ENCODE measurements at regions not wholly inside any gene's neighbourhood (a gene's known extent, or its start where the extent isn't known, plus 50 kb on each side); places are given as distances from the start of the nearest gene placed in this dataset.

DNA sequence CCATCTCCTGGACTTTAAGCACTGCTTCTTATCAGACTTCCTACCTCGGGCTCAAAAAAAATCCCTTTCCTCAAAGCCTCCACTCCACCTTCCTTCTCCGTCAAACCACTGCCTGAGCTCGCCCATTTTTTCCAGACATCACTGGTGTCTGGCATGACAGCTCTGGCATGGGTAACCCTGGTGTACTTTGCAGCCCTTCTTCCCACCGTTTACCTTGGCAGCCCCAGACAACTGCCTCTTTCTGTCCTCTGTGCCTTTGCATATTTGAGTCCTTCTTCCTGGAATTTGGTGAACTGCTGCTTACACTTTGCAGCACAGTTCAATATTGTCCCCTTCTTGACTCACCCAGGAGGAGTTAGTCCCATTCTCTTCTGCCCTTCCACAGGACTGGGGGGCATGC, 144.6 kb upstream of the TBX20 start:
- Histone ChIP-seq H3K4me1 (no peaks in the 10 kb centered on the region), H3K27me3 (no peaks in the 10 kb centered on the region), H3K27ac (no peak overlapping the region), H3K9me3 (no peaks in the 10 kb centered on the region), H3K36me3 (no peaks in the 10 kb centered on the region), H3K4me3 (no peak overlapping the region)
- 57% methylated on average over 4 of the region's 4 CpGs for WGBS, 2 donors (ENCODE audit: low coverage in 1 of 2)
- no peak for DNase-seq
- no peak for TF ChIP-seq POLR2AphosphoS5 (IDR thresholded peaks at IDR 0.05)
- no peak for TF ChIP-seq EP300 (IDR thresholded peaks at IDR 0.05; ENCODE audit: low read depth)
- TF ChIP-seq, protein P1, sequence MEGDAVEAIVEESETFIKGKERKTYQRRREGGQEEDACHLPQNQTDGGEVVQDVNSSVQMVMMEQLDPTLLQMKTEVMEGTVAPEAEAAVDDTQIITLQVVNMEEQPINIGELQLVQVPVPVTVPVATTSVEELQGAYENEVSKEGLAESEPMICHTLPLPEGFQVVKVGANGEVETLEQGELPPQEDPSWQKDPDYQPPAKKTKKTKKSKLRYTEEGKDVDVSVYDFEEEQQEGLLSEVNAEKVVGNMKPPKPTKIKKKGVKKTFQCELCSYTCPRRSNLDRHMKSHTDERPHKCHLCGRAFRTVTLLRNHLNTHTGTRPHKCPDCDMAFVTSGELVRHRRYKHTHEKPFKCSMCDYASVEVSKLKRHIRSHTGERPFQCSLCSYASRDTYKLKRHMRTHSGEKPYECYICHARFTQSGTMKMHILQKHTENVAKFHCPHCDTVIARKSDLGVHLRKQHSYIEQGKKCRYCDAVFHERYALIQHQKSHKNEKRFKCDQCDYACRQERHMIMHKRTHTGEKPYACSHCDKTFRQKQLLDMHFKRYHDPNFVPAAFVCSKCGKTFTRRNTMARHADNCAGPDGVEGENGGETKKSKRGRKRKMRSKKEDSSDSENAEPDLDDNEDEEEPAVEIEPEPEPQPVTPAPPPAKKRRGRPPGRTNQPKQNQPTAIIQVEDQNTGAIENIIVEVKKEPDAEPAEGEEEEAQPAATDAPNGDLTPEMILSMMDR (IDR thresholded peaks at IDR 0.05) = no peak
- no peak for TF ChIP-seq POLR2A (IDR thresholded peaks at IDR 0.05)
- intact Hi-C loops (cut with DNase I; ENCODE audit: low total_unique reads) = no loop called here
- in situ Hi-C loops (cut with MboI; ENCODE audit: low pct_ligation_motif_present in 1 of 4, low pct_unique_long_range_greater_than_20kb in 1 of 4, low sequenced_read_pairs in 3 of 4) = no loop called here

DNA sequence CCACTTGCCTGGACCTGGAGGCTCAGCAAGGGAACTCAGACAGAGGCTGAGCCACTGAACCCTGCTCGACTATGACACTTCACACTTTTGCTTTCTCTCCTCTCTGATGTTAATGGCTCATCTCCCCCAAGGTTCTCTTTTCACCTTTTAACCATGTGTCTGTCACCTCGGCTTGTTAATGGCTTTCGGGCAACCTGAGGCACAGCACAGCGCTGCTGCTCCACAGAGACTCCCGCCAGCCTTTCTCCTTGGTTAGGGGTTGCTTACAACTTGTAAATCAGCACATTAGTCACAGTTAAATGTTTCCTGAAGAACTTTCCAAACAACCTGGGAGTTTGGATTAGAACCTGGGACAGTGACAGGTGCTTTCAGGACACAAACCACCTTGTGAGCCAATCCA, 136.2 kb upstream of the TBX20 start:
- Histone ChIP-seq H3K27ac (no peak overlapping the region), H3K4me3 (no peak overlapping the region), H3K9me3 (no peaks in the 10 kb centered on the region), H3K27me3 (no peaks in the 10 kb centered on the region), H3K4me1 (no peaks in the 10 kb centered on the region), H3K36me3 (no peaks in the 10 kb centered on the region)
- intact Hi-C loops (cut with DNase I; ENCODE audit: low total_unique reads) (no loop called here), in situ Hi-C loops (cut with MboI; ENCODE audit: low pct_ligation_motif_present in 1 of 4, low pct_unique_long_range_greater_than_20kb in 1 of 4, low sequenced_read_pairs in 3 of 4) (no loop called here)
- WGBS, 2 donors (ENCODE audit: low coverage in 1 of 2) = 55 to 74% methylated on average over 5 of the region's 5 CpGs
- no peak for DNase-seq
- TF ChIP-seq POLR2AphosphoS5 (IDR thresholded peaks at IDR 0.05) (no peak), EP300 (IDR thresholded peaks at IDR 0.05; ENCODE audit: low read depth) (no peak), POLR2A (IDR thresholded peaks at IDR 0.05) (no peak)
- TF ChIP-seq, protein P1 (IDR thresholded peaks at IDR 0.05) = no peak

GRCh38 chr7:35389636-35390035, 135.7 kb upstream of the TBX20 start:
- H3K36me3 ChIP-seq = no peaks in the 10 kb centered on the region
- TF ChIP-seq EP300 (IDR thresholded peaks at IDR 0.05; ENCODE audit: low read depth) (no peak), POLR2A (IDR thresholded peaks at IDR 0.05) (no peak), POLR2AphosphoS5 (IDR thresholded peaks at IDR 0.05) (no peak)
- TF ChIP-seq, protein P1 (IDR thresholded peaks at IDR 0.05) = no peak
- intact Hi-C loops (cut with DNase I; ENCODE audit: low total_unique reads) = no loop called here
- H3K4me3 ChIP-seq = no peak overlapping the region
- no peaks in the 10 kb centered on the region for H3K4me1 ChIP-seq
- no peak overlapping the region for H3K27ac ChIP-seq
- in situ Hi-C loops (cut with MboI; ENCODE audit: low pct_ligation_motif_present in 1 of 4, low pct_unique_long_range_greater_than_20kb in 1 of 4, low sequenced_read_pairs in 3 of 4) = no loop called here
- DNase-seq = no peak
- 55 to 62% methylated on average over 2 to 3 of the region's 3 CpGs for WGBS, 2 donors (ENCODE audit: low coverage in 1 of 2)
- no peaks in the 10 kb centered on the region for H3K27me3 ChIP-seq
- H3K9me3 ChIP-seq = no peaks in the 10 kb centered on the region

- intact Hi-C loops (cut with DNase I; ENCODE audit: low total_unique reads) = no loop called here
- Histone ChIP-seq H3K27ac (no peak overlapping the region), H3K27me3 (no peaks in the 10 kb centered on the region), H3K36me3 (no peaks in the 10 kb centered on the region), H3K9me3 (no peaks in the 10 kb centered on the region), H3K4me1 (no peaks in the 10 kb centered on the region), H3K4me3 (no peak overlapping the region)
- TF ChIP-seq POLR2A (IDR thresholded peaks at IDR 0.05) (no peak), EP300 (IDR thresholded peaks at IDR 0.05; ENCODE audit: low read depth) (no peak), POLR2AphosphoS5 (IDR thresholded peaks at IDR 0.05) (no peak)
- TF ChIP-seq, protein P1 (IDR thresholded peaks at IDR 0.05) = no peak
- WGBS, 2 donors (ENCODE audit: low coverage in 1 of 2) = 71 to 75% methylated on average over 9 to 12 of the region's 12 CpGs
- in situ Hi-C loops (cut with MboI; ENCODE audit: low pct_ligation_motif_present in 1 of 4, low pct_unique_long_range_greater_than_20kb in 1 of 4, low sequenced_read_pairs in 3 of 4) = no loop called here
- DNase-seq = no peak
These were observed 133.2 kb upstream of the TBX20 start for GRCh38 chr7:35386816-35387706.

Data from transverse colon (tissue), 4 donors.